Breast epithelium (tissue), 4 donors: ENCODE measurements at regions not wholly inside any gene's neighbourhood (a gene's known extent, or its start where the extent isn't known, plus 50 kb on each side); places are given as distances from the start of the nearest gene placed in this dataset.
"Not testable (repeated sequence)": the region's sequence is repeated elsewhere in the genome, so short reads cannot be mapped to it uniquely, and the experiment has no call there.

Experiments used
- DNase-seq, 2 donors: peaks; one replicate each; pipeline ENCODE4 v3.0.0-alpha.2; 2019; ENCODE audit warnings: low spot score in 2 of 2
- H3K27ac ChIP-seq, 2 donors: fragments of 200-600 bp; sonication (generic) in 1 of 2; one replicate each; pipeline ENCODE4 v1.5.1; 2016 to 2019; ENCODE audit warnings: mild to moderate bottlenecking in 1 of 2
- H3K27me3 ChIP-seq, 2 donors: fragments of 200-600 bp; sonication (generic) in 1 of 2; one replicate each; pipeline versions ENCODE4 v1.5.1 to v1.6.0; 2017 to 2019; ENCODE audit warnings: control low read depth in 1 of 2, mild to moderate bottlenecking in 1 of 2
- H3K36me3 ChIP-seq: fragments of 200-600 bp; one replicate; pipeline ENCODE4 v1.5.1; 2019
- H3K4me1 ChIP-seq, 2 donors: fragments of 200-600 bp; sonication (generic); one replicate each; pipeline ENCODE4 v1.5.1; 2016 to 2019; ENCODE audit warnings: control low read depth in 1 of 2
- H3K4me3 ChIP-seq, 3 donors: fragments of 200-600 bp; sonication (generic); 1 replicate in 2 of 3; 2 replicates in 1 of 3; pipeline ENCODE4 v1.5.1; 2016 to 2019; ENCODE audit warnings: mild to moderate bottlenecking in 3 of 3, moderate library complexity in 2 of 3
- H3K9me3 ChIP-seq, 2 donors: fragments of 200-600 bp; sonication (generic) in 1 of 2; one replicate each; pipeline ENCODE4 v1.5.1; 2016 to 2019; ENCODE audit warnings: control low read depth in 1 of 2
- CTCF ChIP-seq, 3 donors: fragments of 450-650 bp; IDR thresholded peaks; one replicate each; pipeline ENCODE4 v1.5.1; 2016 to 2017; ENCODE audit warnings: antibody characterized with exemption in 3 of 3, mild to moderate bottlenecking in 3 of 3, moderate library complexity in 3 of 3
- POLR2A ChIP-seq: fragments of 450-650 bp; IDR thresholded peaks from one replicate; pipeline ENCODE4 v1.6.1; 2016; ENCODE audit warnings: antibody characterized with exemption, mild to moderate bottlenecking, moderate library complexity
- POLR2AphosphoS5 ChIP-seq, 3 donors: sonication (generic); formaldehyde crosslinking; IDR thresholded peaks; one replicate each; pipeline ENCODE4 v1.6.1; 2017; ENCODE audit warnings: antibody characterized with exemption in 3 of 3
- intact Hi-C: fragments of 100-400 bp; cut with DNase I; formaldehyde crosslinking; loops from one replicate; pipeline ENCODE4 v1.15.1; 2023; ENCODE audit warnings: low total_unique reads

GRCh38 chr20:48492715-48493070, 335.1 kb downstream of the PREX1 start:
- TF ChIP-seq CTCF (IDR thresholded peaks at IDR 0.05): no peak
- TF ChIP-seq POLR2AphosphoS5 (IDR thresholded peaks at IDR 0.05): no peak
- no peak for TF ChIP-seq POLR2A
- DNase-seq: no peak
- intact Hi-C loops: no loop called here
- Histone ChIP-seq H3K27me3 (peaks cover 0 to 19% of the 10 kb centered on the region in 2 donors), H3K9me3 (no peaks in the 10 kb centered on the region), H3K27ac (no peak overlapping the region), H3K36me3 (no peaks in the 10 kb centered on the region), H3K4me3 (no peak overlapping the region), H3K4me1 (no peaks in the 10 kb centered on the region)

- no peaks in the 10 kb centered on the region for H3K9me3 ChIP-seq
- H3K27me3 ChIP-seq: peaks cover 0 to 19% of the 10 kb centered on the region in 2 donors
- no peak for DNase-seq
- H3K4me1 ChIP-seq: no peaks in the 10 kb centered on the region
- no peaks in the 10 kb centered on the region for H3K36me3 ChIP-seq
- intact Hi-C loops: no loop called here
- H3K27ac ChIP-seq: no peak overlapping the region
- TF ChIP-seq POLR2A (no peak), CTCF (IDR thresholded peaks at IDR 0.05) (no peak), POLR2AphosphoS5 (IDR thresholded peaks at IDR 0.05) (no peak)
- H3K4me3 ChIP-seq: no peak overlapping the region
Measured at GRCh38 chr20:48492015-48492714, 335.6 kb downstream of the PREX1 start.

- DNase-seq: no peak
- Histone ChIP-seq H3K9me3 (no peaks in the 10 kb centered on the region), H3K36me3 (no peaks in the 10 kb centered on the region), H3K27ac (no peak overlapping the region), H3K4me3 (no peak overlapping the region), H3K27me3 (peaks cover 0 to 25% of the 10 kb centered on the region in 2 donors), H3K4me1 (no peaks in the 10 kb centered on the region)
- TF ChIP-seq POLR2AphosphoS5 (IDR thresholded peaks at IDR 0.05): no peak
- TF ChIP-seq CTCF (IDR thresholded peaks at IDR 0.05): no peak
- no peak for TF ChIP-seq POLR2A
- intact Hi-C loops: no loop called here
Measured at GRCh38 chr20:48490961-48491831, 336.6 kb downstream of the PREX1 start.

GRCh38 chr20:48490341-48490740, 337.5 kb downstream of the PREX1 start:
- H3K4me1 ChIP-seq, intact Hi-C loops, DNase-seq, H3K27ac ChIP-seq, H3K9me3 ChIP-seq, H3K4me3 ChIP-seq, H3K36me3 ChIP-seq: not testable (repeated sequence)
- peaks cover 0 to 27% of the 10 kb centered on the region in 2 donors for H3K27me3 ChIP-seq

GRCh38 chr20:48489656-48490055, 338.1 kb downstream of the PREX1 start:
- DNase-seq: peak in 1 of 2 donors; percentile 29
- no peak for TF ChIP-seq POLR2A
- TF ChIP-seq CTCF (IDR thresholded peaks at IDR 0.05): no peak
- TF ChIP-seq POLR2AphosphoS5 (IDR thresholded peaks at IDR 0.05): no peak
- H3K4me1 ChIP-seq: no peaks in the 10 kb centered on the region
- H3K4me3 ChIP-seq: no peak overlapping the region
- H3K9me3 ChIP-seq: no peaks in the 10 kb centered on the region
- H3K27me3 ChIP-seq: peaks cover 0 to 27% of the 10 kb centered on the region in 2 donors
- intact Hi-C loops: no loop called here
- no peaks in the 10 kb centered on the region for H3K36me3 ChIP-seq
- H3K27ac ChIP-seq: no peak overlapping the region
